Uterus (tissue), 3 donors: ENCODE measurements at regions not wholly inside any gene's neighbourhood (a gene's known extent, or its start where the extent isn't known, plus 50 kb on each side); places are given as distances from the start of the nearest gene placed in this dataset.
A peak's percentile ranks its signal among the peaks of the same experiment; 100 is the strongest.

Experiments used
- DNase-seq, 2 donors: peaks; one replicate each; pipeline ENCODE4 v3.0.0-alpha.2; 2019 to 2020
- H3K27ac ChIP-seq, 2 donors: fragments of 200-600 bp; sonication (generic); 1 replicate in 1 of 2; 2 replicates in 1 of 2; pipeline ENCODE4 v1.5.1; 2016 to 2018
- H3K27me3 ChIP-seq, 2 donors: fragments of 200-600 bp; sonication (generic); one replicate each; pipeline ENCODE4 v1.5.1; 2018 to 2019; ENCODE audit warnings: control low read depth in 1 of 2
- H3K36me3 ChIP-seq, 2 donors: fragments of 200-600 bp; sonication (generic); one replicate each; pipeline ENCODE4 v1.5.1; 2019; ENCODE audit warnings: control low read depth in 1 of 2
- H3K4me1 ChIP-seq, 2 donors: fragments of 200-600 bp; sonication (generic); one replicate each; pipeline ENCODE4 v1.5.1; 2018 to 2019; ENCODE audit warnings: control low read depth in 1 of 2
- H3K4me3 ChIP-seq, 2 donors: fragments of 200-600 bp; sonication (generic); 1 replicate in 1 of 2; 2 replicates in 1 of 2; pipeline ENCODE4 v1.5.1; 2018 to 2019; ENCODE audit warnings: mild to moderate bottlenecking in 1 of 2
- H3K9me3 ChIP-seq, 2 donors: fragments of 200-600 bp; sonication (generic); one replicate each; pipeline ENCODE4 v1.5.1; 2019; ENCODE audit warnings: control low read depth in 1 of 2
- POLR2A ChIP-seq, 2 donors: fragments of 450-650 bp; IDR thresholded peaks; one replicate each; pipeline ENCODE4 v1.6.1; 2016; ENCODE audit warnings: antibody characterized with exemption in 2 of 2, mild to moderate bottlenecking in 1 of 2, moderate library complexity in 1 of 2
- intact Hi-C: fragments of 100-400 bp; cut with DNase I; formaldehyde crosslinking; loops from one replicate; pipeline ENCODE4 v1.15.1; 2023; ENCODE audit warnings: low total_unique reads
- TF ChIP-seq, protein P1 (sequence below), 4 experiments: fragments of 200-600 bp in 2 of 4; fragments of 450-650 bp in 2 of 4; sonication (generic) in 2 of 4; IDR thresholded peaks; one replicate each; pipeline ENCODE4 v1.5.1; 2016 to 2019; ENCODE audit warnings: antibody characterized with exemption in 4 of 4, mild to moderate bottlenecking in 2 of 4, moderate library complexity in 1 of 4
- donor health status: DM: yes; HTN: yes; CAD: no.

DNA sequence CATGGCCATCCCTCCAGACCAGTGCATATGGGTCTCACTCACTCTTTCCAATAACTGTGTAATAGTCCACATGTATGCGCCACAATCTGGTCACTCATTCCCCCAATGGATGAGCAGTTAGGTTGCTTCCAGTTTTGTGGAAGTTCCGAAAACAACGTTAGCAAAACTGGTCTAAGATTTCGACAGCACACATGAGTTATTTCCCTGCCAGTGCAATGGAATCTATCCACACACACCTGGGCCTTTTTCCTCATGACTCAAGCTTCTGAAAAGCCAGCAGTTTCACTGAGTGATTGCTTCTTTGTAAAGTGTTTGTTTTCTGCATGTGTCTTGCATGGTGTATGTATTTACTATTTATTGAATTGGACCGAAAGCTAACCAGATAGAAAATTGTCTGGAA is 58.8 kb upstream of the FHIP2A start:
- no peaks in the 10 kb centered on the region for H3K9me3 ChIP-seq
- intact Hi-C loops = no loop called here
- TF ChIP-seq, protein P1, sequence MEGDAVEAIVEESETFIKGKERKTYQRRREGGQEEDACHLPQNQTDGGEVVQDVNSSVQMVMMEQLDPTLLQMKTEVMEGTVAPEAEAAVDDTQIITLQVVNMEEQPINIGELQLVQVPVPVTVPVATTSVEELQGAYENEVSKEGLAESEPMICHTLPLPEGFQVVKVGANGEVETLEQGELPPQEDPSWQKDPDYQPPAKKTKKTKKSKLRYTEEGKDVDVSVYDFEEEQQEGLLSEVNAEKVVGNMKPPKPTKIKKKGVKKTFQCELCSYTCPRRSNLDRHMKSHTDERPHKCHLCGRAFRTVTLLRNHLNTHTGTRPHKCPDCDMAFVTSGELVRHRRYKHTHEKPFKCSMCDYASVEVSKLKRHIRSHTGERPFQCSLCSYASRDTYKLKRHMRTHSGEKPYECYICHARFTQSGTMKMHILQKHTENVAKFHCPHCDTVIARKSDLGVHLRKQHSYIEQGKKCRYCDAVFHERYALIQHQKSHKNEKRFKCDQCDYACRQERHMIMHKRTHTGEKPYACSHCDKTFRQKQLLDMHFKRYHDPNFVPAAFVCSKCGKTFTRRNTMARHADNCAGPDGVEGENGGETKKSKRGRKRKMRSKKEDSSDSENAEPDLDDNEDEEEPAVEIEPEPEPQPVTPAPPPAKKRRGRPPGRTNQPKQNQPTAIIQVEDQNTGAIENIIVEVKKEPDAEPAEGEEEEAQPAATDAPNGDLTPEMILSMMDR (IDR thresholded peaks at IDR 0.05) = no peak
- no peak for TF ChIP-seq POLR2A (IDR thresholded peaks at IDR 0.05)
- H3K4me3 ChIP-seq = no peak overlapping the region
- no peaks in the 10 kb centered on the region for H3K4me1 ChIP-seq
- no peaks in the 10 kb centered on the region for H3K36me3 ChIP-seq
- no peaks in the 10 kb centered on the region for H3K27me3 ChIP-seq
- no peak overlapping the region for H3K27ac ChIP-seq
- DNase-seq = no peak

DNA sequence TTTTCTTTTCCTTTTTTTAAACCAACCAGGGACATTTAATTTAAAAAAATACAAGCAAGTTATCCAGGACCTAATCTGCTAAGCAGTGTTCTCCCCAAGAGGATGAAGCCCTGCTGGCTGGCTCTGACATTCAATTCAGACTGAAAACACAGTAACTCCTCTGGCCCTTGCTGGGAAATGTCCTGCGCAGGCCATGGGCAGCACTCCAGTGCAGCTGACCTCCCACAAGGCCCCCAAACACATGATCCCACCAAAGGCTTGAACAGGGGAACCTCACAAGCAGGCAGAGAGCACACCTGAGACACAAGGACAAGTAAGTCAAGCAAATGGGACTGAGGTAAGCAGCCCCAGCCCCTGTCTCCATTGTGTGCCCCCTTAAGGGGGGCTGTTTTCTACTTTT is 56.9 kb upstream of the FHIP2A start:
- H3K27me3 ChIP-seq = no peaks in the 10 kb centered on the region
- no peak for DNase-seq
- H3K27ac ChIP-seq = no peak overlapping the region
- intact Hi-C loops = no loop called here
- no peaks in the 10 kb centered on the region for H3K9me3 ChIP-seq
- H3K4me3 ChIP-seq = no peak overlapping the region
- no peak for TF ChIP-seq POLR2A (IDR thresholded peaks at IDR 0.05)
- TF ChIP-seq, protein P1 (IDR thresholded peaks at IDR 0.05) = no peak
- H3K4me1 ChIP-seq = no peaks in the 10 kb centered on the region
- no peaks in the 10 kb centered on the region for H3K36me3 ChIP-seq

DNA sequence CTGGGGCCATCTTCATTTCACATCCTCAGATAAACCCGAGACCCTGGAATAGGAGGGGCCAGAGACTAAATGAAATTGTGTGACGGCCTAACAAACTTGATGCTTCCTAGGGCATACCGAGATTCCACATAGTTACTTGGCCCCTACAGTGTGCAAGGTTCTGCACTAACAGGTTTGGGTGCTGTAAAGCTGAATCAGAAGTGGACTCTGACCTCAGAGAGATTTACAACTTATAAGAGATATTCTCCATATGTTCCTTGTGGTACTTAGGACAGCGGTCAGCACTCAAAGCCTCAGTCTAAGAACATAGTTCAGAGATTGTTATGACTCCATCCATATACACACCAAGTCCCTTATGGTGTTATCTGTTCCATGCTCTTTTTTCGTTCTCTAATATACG is 55.1 kb upstream of the FHIP2A start:
- H3K4me1 ChIP-seq = no peaks in the 10 kb centered on the region
- intact Hi-C loops = no loop called here
- H3K27ac ChIP-seq = no peak overlapping the region
- TF ChIP-seq, protein P1 (IDR thresholded peaks at IDR 0.05) = no peak
- no peak for TF ChIP-seq POLR2A (IDR thresholded peaks at IDR 0.05)
- DNase-seq = no peak
- no peaks in the 10 kb centered on the region for H3K9me3 ChIP-seq
- no peaks in the 10 kb centered on the region for H3K36me3 ChIP-seq
- no peak overlapping the region for H3K4me3 ChIP-seq
- H3K27me3 ChIP-seq = no peaks in the 10 kb centered on the region

DNA sequence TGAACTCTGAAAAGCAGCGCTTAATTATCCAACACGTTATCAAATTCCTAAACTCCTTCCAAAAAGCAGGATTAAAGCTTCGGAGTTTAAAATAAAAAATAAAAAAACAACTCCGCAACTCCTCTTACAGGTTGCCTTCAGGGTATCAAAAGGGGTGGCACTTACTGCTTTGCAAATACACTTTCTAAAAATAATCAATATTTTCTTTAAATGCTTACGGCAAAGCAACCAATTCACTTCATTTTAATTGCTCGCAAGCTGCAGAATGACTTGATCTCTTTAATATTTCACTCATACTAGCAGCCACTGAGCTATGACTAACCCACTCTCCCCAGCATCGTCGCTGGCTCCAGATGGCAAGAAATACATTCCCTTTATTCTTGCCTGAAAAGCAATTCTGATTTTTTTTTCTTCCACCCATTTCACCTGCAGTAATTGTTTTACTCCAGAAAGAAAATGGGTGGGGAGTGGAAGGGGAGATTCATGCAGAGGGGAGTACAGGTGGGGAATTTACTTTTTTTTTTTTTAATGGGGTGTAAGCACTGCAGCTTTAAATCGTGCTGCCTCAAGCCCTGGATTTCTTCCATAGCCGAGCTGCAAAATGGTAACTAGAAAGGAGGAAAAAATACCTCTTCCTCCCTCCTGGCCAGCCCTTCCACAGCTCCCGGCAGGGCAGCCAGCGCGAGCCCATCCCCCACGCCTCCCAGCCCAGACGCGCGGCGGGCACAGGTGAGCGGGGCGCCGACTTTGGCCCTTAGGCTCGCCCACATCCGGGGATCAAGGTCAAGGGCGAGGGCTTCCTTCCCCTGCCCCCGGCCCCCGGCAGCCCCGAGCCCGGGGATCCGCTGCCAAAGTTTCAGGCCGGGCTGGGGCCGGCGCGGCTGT is 54.2 kb upstream of the FHIP2A start:
- intact Hi-C loops = no loop called here
- H3K27ac ChIP-seq = peak overlapping the region; percentile 84 to 87

More for the DNA sequence above, 54.2 kb upstream of the FHIP2A start:
- no peaks in the 10 kb centered on the region for H3K4me1 ChIP-seq
- H3K4me3 ChIP-seq = peak overlapping the region; percentile 44 to 94
- no peak for TF ChIP-seq POLR2A (IDR thresholded peaks at IDR 0.05)
- TF ChIP-seq, protein P1 (IDR thresholded peaks at IDR 0.05) = no peak
- H3K27me3 ChIP-seq = no peaks in the 10 kb centered on the region
- DNase-seq = peak in 1 of 2 donors; percentile 43
- no peaks in the 10 kb centered on the region for H3K36me3 ChIP-seq
- H3K9me3 ChIP-seq = no peaks in the 10 kb centered on the region
